Bronchial epithelial cell (primary cell): ENCODE measurements at regions not wholly inside any gene's neighbourhood (a gene's known extent, or its start where the extent isn't known, plus 50 kb on each side); places are given as distances from the start of the nearest gene placed in this dataset.

ENCODE experiments used
- DNase-seq: peaks from one replicate; pipeline ENCODE4 v3.0.0-alpha.2; 2010; ENCODE audit warnings: low read depth
- FAIRE-seq: peaks from 2 replicates; lab custom pipeline; 2011; peaks lifted over from hg19 to GRCh38; lab: Jason Lieb, UNC
- H3K27me3 ChIP-seq: 2 replicates; pipeline ENCODE4 v1.5.1; 2011; ENCODE audit warnings: low read length; ENCODE audit not compliant: control insufficient read depth, insufficient read depth
- H3K36me3 ChIP-seq: 2 replicates; pipeline ENCODE4 v1.5.1; 2011; ENCODE audit warnings: low read length; ENCODE audit not compliant: control insufficient read depth, insufficient read depth
- H3K4me3 ChIP-seq: 2 replicates; pipeline ENCODE4 v1.5.1; 2011; ENCODE audit warnings: mild to moderate bottlenecking, low read depth, low read length, control low read depth
- TF ChIP-seq, protein P1 (sequence below): IDR thresholded peaks from 2 replicates; pipeline ENCODE4 v1.5.1; 2011; ENCODE audit warnings: mild to moderate bottlenecking, moderate library complexity, low read length, control low read depth, inconsistent platforms; ENCODE audit not compliant: insufficient read depth, severe bottlenecking

DNA sequence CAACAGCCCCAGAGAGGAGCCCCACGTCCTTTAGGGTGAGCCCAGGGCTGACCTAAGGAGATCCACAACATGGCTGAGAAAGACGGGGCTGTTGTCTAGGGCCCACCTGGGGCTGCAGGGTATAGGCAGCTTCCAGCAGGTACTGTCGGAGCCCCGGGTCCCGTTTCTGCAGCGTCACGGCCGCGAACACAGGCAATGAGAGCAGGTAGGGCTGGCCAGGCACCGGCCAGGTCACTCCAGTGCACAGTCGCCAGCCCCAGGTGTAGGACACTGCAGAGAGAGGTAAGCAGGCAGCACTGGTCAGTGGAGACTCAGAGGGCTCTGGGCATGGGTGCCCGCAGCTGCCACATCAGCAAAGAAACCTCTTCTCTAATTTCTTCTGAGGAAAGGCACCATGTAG, 115.2 kb downstream of the LITAF start:
- no peak for DNase-seq
- TF ChIP-seq, protein P1, sequence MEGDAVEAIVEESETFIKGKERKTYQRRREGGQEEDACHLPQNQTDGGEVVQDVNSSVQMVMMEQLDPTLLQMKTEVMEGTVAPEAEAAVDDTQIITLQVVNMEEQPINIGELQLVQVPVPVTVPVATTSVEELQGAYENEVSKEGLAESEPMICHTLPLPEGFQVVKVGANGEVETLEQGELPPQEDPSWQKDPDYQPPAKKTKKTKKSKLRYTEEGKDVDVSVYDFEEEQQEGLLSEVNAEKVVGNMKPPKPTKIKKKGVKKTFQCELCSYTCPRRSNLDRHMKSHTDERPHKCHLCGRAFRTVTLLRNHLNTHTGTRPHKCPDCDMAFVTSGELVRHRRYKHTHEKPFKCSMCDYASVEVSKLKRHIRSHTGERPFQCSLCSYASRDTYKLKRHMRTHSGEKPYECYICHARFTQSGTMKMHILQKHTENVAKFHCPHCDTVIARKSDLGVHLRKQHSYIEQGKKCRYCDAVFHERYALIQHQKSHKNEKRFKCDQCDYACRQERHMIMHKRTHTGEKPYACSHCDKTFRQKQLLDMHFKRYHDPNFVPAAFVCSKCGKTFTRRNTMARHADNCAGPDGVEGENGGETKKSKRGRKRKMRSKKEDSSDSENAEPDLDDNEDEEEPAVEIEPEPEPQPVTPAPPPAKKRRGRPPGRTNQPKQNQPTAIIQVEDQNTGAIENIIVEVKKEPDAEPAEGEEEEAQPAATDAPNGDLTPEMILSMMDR, result no peak
- no peaks in the 10 kb centered on the region for H3K36me3 ChIP-seq
- H3K4me3 ChIP-seq, result no peak overlapping the region
- no peak for FAIRE-seq
- H3K27me3 ChIP-seq, result peaks cover 1% of the 10 kb centered on the region

DNA sequence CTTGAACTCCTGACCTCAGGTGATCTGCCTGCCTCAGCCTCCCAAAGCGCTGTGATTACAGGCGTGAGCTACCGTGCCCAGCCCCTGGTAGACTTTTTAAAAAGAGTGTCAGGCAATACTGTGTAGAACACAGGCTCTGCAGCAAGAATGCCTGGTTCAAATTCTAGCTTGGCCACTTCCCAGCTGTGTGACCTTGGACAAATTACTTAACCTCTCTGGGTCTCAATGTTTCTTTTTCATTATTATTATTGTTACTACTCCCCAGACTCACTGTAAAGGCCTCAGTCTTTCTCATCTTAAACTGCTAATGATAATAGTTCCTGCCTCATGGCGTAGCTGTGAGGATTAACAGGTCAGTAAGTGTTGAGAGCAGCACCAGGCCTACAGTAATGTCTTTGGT, 114.3 kb downstream of the LITAF start:
- no peak for FAIRE-seq
- DNase-seq, result no peak
- Histone ChIP-seq H3K4me3 (no peak overlapping the region), H3K27me3 (peaks cover 1% of the 10 kb centered on the region), H3K36me3 (no peaks in the 10 kb centered on the region)
- TF ChIP-seq, protein P1, result no peak

DNA sequence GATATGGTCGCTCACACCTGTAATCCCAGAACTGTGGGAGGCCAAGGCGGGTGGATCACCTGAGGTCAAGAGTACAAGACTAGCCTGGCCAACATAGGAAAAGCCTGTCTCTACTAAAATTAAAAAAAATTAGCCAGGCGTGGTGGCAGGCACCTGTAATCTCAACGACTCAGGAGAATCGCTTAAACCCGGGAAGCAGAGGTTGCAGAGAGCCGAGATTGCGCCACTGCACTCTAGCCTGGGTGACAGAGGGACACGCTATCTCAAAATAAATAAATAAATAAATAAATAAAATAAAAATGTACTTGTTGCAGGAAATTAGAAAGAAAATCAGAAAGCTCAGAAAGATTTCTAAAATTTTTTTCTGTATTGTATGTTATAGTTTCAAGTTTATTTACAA, 113.9 kb downstream of the LITAF start:
- Histone ChIP-seq H3K27me3 (peaks cover 1% of the 10 kb centered on the region), H3K4me3 (no peak overlapping the region), H3K36me3 (no peaks in the 10 kb centered on the region)
- FAIRE-seq (no peak), DNase-seq (no peak)
- TF ChIP-seq, protein P1, result no peak

DNA sequence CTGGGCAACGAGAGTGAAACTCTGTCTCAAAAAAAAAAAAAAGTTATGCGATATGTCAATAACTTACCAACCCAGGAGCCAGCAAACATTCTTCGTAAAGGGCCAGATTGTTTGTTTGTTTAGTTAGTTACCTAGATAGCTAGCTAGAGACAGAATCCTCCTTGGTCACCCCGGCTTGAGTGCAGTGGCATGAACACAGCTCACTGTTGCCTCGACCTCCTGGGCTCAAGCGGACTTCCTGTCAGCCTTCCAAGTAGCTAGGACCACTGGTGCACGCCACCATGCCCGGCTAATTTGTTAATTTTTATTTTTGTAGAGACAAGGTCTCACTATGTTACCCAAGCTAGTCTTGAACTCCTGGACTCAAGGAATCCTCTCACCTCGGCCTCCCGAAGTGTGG, 113.0 kb downstream of the LITAF start:
- TF ChIP-seq, protein P1, result no peak
- FAIRE-seq (no peak), DNase-seq (no peak)
- Histone ChIP-seq H3K4me3 (no peak overlapping the region), H3K27me3 (peaks cover 1% of the 10 kb centered on the region), H3K36me3 (no peaks in the 10 kb centered on the region)

DNA sequence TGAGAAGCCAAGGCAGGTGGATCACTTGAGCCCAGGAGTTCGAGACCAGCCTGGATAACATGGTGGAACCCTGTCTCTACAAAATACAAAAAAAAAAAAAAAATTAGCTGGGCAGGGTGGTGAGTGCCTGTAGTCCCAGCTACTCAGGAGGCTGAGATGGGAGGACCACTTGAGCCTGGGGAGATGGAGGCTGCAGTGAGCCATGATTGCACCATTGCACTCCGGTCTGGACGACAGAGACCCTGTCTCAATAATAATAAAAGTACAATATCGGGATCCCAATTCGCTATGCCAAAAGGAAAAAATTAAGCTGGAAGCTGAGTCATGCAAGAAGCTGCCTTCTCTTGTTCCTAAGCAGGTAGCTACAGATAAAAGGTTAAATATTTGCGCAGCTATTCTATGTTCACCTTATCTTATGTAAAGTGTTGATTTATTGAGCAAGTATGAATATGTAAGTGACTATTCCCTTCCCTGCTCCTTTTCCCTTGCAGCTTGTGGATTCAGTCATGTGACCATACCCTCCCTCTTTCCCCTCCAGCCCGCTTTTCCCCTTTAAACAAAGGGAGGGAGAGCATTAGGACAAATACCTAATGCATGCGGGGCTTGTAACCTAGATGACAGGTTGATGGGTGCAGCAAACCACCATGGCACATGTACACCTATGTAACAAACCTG, 112.0 kb downstream of the LITAF start:
- peak; percentile 92 for DNase-seq
- TF ChIP-seq, protein P1, result no peak
- Histone ChIP-seq H3K27me3 (no peaks in the 10 kb centered on the region), H3K4me3 (no peak overlapping the region), H3K36me3 (no peaks in the 10 kb centered on the region)
- no peak for FAIRE-seq
